IMR-90 (cell line): ENCODE measurements at regions not wholly inside any gene's neighbourhood (a gene's known extent, or its start where the extent isn't known, plus 50 kb on each side); places are given as distances from the start of the nearest gene placed in this dataset.

ENCODE experiments used
- CEBPB ChIP-seq: IDR thresholded peaks from 2 replicates; pipeline ENCODE4 v1.6.1; 2012; ENCODE audit warnings: low read depth, low read length, improper control_type of control experiment
- CHD1 ChIP-seq: IDR thresholded peaks from 2 replicates; pipeline ENCODE4 v1.6.1; 2012; ENCODE audit warnings: low read depth, low read length, improper control_type of control experiment
- CTCF ChIP-seq: conservative IDR thresholded peaks from 2 replicates; pipeline ENCODE4 v1.5.1; 2012; ENCODE audit warnings: mild to moderate bottlenecking, low read depth, low read length, improper control_type of control experiment
- MAFK ChIP-seq: IDR thresholded peaks from 2 replicates; pipeline ENCODE4 v1.6.1; 2012; ENCODE audit warnings: low read depth, low read length, improper control_type of control experiment
- MAZ ChIP-seq: IDR thresholded peaks from 2 replicates; pipeline ENCODE4 v1.6.1; 2012; ENCODE audit warnings: low read depth, mild to moderate bottlenecking, low read length, improper control_type of control experiment, moderate library complexity, borderline replicate concordance
- MXI1 ChIP-seq: IDR thresholded peaks from 2 replicates; pipeline ENCODE4 v1.6.1; 2012; ENCODE audit warnings: low read depth, mild to moderate bottlenecking, low read length, moderate library complexity, borderline replicate concordance
- POLR2A ChIP-seq: IDR thresholded peaks from 2 replicates; pipeline ENCODE4 v1.6.1; 2012; ENCODE audit warnings: mild to moderate bottlenecking, low read depth, low read length
- RAD21 ChIP-seq: IDR thresholded peaks from 2 replicates; pipeline ENCODE4 v1.6.1; 2012; ENCODE audit warnings: low read length, improper control_type of control experiment
- RFX5 ChIP-seq: IDR thresholded peaks from 2 replicates; pipeline ENCODE4 v1.8.0; 2012; ENCODE audit warnings: low read depth, mild to moderate bottlenecking, low read length, moderate library complexity
- SMC3 ChIP-seq: fragments of 150-350 bp; IDR thresholded peaks from 2 replicates; pipeline ENCODE4 v1.6.1; 2016; ENCODE audit warnings: low read depth, mild to moderate bottlenecking, antibody characterized with exemption, low read length, moderate library complexity
- USF2 ChIP-seq: fragments of 150-350 bp; IDR thresholded peaks from 2 replicates; pipeline ENCODE4 v1.6.1; 2017; ENCODE audit warnings: mild to moderate bottlenecking, antibody characterized with exemption, low read length, low read depth

GRCh38 chr4:155107059-155107458 lies 101.4 kb upstream of the NPY2R start:
- TF ChIP-seq SMC3: no peak
- TF ChIP-seq POLR2A: no peak
- TF ChIP-seq RAD21: no peak
- TF ChIP-seq CTCF: no peak
- TF ChIP-seq USF2: no peak
- no peak for TF ChIP-seq MXI1
- TF ChIP-seq MAFK: no peak
- TF ChIP-seq RFX5: no peak
- TF ChIP-seq CEBPB: no peak
- TF ChIP-seq MAZ: no peak
- TF ChIP-seq CHD1: no peak
